Neutrophil (primary cell): ENCODE measurements at regions not wholly inside any gene's neighbourhood (a gene's known extent, or its start where the extent isn't known, plus 50 kb on each side); places are given as distances from the start of the nearest gene placed in this dataset.

Source experiments
- H3K27ac ChIP-seq: fragments of 200-600 bp; sonication (generic); 2 replicates; pipeline ENCODE4 v1.5.1; 2016; ENCODE audit warnings: mild to moderate bottlenecking, moderate library complexity
- H3K27me3 ChIP-seq: fragments of 200-600 bp; sonication (generic); 2 replicates; pipeline ENCODE4 v1.6.0; 2016; ENCODE audit warnings: mild to moderate bottlenecking
- H3K36me3 ChIP-seq: fragments of 200-600 bp; sonication (generic); 2 replicates; pipeline ENCODE4 v1.5.1; 2017
- H3K4me1 ChIP-seq, 2 experiments: fragments of 200-600 bp in 1 of 2; sonication (generic) in 1 of 2; 1 replicate in 1 of 2; 2 replicates in 1 of 2; pipeline versions ENCODE4 v1.5.1 to v1.6.1; 2013 to 2016; ENCODE audit warnings: low read depth in 1 of 2, low read length in 1 of 2, mild to moderate bottlenecking in 1 of 2, moderate library complexity in 1 of 2; ENCODE audit not compliant: control insufficient read depth in 1 of 2, insufficient read depth in 1 of 2
- H3K4me3 ChIP-seq, 2 experiments: fragments of 200-600 bp in 1 of 2; sonication (generic) in 1 of 2; 1 replicate in 1 of 2; 2 replicates in 1 of 2; pipeline ENCODE4 v1.5.1; 2013 to 2016; ENCODE audit warnings: low read depth in 1 of 2, low read length in 1 of 2, mild to moderate bottlenecking in 1 of 2, moderate library complexity in 1 of 2
- H3K9me3 ChIP-seq: fragments of 200-600 bp; sonication (generic); 2 replicates; pipeline ENCODE4 v1.5.1; 2016
- CTCF ChIP-seq: fragments of 200-600 bp; sonication (generic); IDR thresholded peaks from 2 replicates; pipeline ENCODE4 v1.5.1; 2016; ENCODE audit warnings: antibody characterized with exemption

- Histone ChIP-seq H3K36me3 (no peaks in the 10 kb centered on the region), H3K27me3 (peaks cover 89% of the 10 kb centered on the region), H3K4me3 (no peak overlapping the region), H3K4me1 (no peaks in the 10 kb centered on the region), H3K9me3 (no peaks in the 10 kb centered on the region), H3K27ac (no peak overlapping the region)
- no peak for TF ChIP-seq CTCF
Measured at GRCh38 chr2:176612036-176612435, 342.8 kb downstream of the MTX2 start.

GRCh38 chr2:176612736-176613135 lies 343.5 kb downstream of the MTX2 start:
- Histone ChIP-seq H3K27ac (no peak overlapping the region), H3K9me3 (no peaks in the 10 kb centered on the region), H3K36me3 (no peaks in the 10 kb centered on the region), H3K4me1 (no peaks in the 10 kb centered on the region), H3K4me3 (no peak overlapping the region), H3K27me3 (peaks cover 84% of the 10 kb centered on the region)
- TF ChIP-seq CTCF = no peak

GRCh38 chr2:176613323-176613987 lies 344.2 kb downstream of the MTX2 start:
- Histone ChIP-seq H3K4me3 (no peak overlapping the region), H3K4me1 (no peaks in the 10 kb centered on the region), H3K9me3 (no peaks in the 10 kb centered on the region), H3K27ac (no peak overlapping the region), H3K36me3 (no peaks in the 10 kb centered on the region), H3K27me3 (peaks cover 84% of the 10 kb centered on the region)
- no peak for TF ChIP-seq CTCF

GRCh38 chr2:176614049-176614448 lies 344.8 kb downstream of the MTX2 start:
- Histone ChIP-seq H3K4me1 (no peaks in the 10 kb centered on the region), H3K27me3 (peaks cover 84% of the 10 kb centered on the region), H3K27ac (no peak overlapping the region), H3K9me3 (no peaks in the 10 kb centered on the region), H3K4me3 (no peak overlapping the region), H3K36me3 (no peaks in the 10 kb centered on the region)
- no peak for TF ChIP-seq CTCF

- TF ChIP-seq CTCF = no peak
- H3K9me3 ChIP-seq = no peaks in the 10 kb centered on the region
- no peak overlapping the region for H3K4me3 ChIP-seq
- H3K27me3 ChIP-seq = peaks cover 85% of the 10 kb centered on the region
- no peaks in the 10 kb centered on the region for H3K36me3 ChIP-seq
- no peak overlapping the region for H3K27ac ChIP-seq
- no peaks in the 10 kb centered on the region for H3K4me1 ChIP-seq
Measured at GRCh38 chr2:176614930-176615329, 345.7 kb downstream of the MTX2 start.

- Histone ChIP-seq H3K4me1 (no peaks in the 10 kb centered on the region), H3K27ac (no peak overlapping the region), H3K4me3 (no peak overlapping the region), H3K9me3 (no peaks in the 10 kb centered on the region), H3K36me3 (no peaks in the 10 kb centered on the region), H3K27me3 (peaks cover 88% of the 10 kb centered on the region)
- TF ChIP-seq CTCF = no peak
Measured at GRCh38 chr2:176619504-176619903, 350.3 kb downstream of the MTX2 start.
